Lower lobe of right lung (tissue), 2 donors: ENCODE measurements at regions not wholly inside any gene's neighbourhood (a gene's known extent, or its start where the extent isn't known, plus 50 kb on each side); places are given as distances from the start of the nearest gene placed in this dataset.

ENCODE experiments used
- ATAC-seq, 2 donors: fragments of 200-7000 bp; cut with Tn5 transposase; one replicate each; pipeline ENCODE4 v1.9.1; 2020 to 2022; ENCODE audit warnings: mild to moderate bottlenecking in 2 of 2, moderate library complexity in 2 of 2
- DNase-seq: peaks from one replicate; pipeline ENCODE4 v3.0.0-alpha.2; 2020
- H3K27ac ChIP-seq: fragments of 200-600 bp; one replicate; pipeline ENCODE4 v1.8.0; 2022
- H3K27me3 ChIP-seq: fragments of 200-600 bp; one replicate; pipeline ENCODE4 v1.8.0; 2022; ENCODE audit warnings: low read depth
- H3K36me3 ChIP-seq: fragments of 200-600 bp; one replicate; pipeline ENCODE4 v1.8.0; 2022; ENCODE audit warnings: mild to moderate bottlenecking
- H3K4me1 ChIP-seq: fragments of 200-600 bp; one replicate; pipeline ENCODE4 v1.8.0; 2022
- H3K4me3 ChIP-seq: fragments of 200-600 bp; one replicate; pipeline ENCODE4 v1.8.0; 2022; ENCODE audit warnings: mild to moderate bottlenecking
- H3K9me3 ChIP-seq: fragments of 200-600 bp; one replicate; pipeline ENCODE4 v1.8.0; 2022
- intact Hi-C: fragments of 100-400 bp; cut with DNase I; formaldehyde crosslinking; loops from one replicate; pipeline ENCODE4 v1.11.0; 2022
- TF ChIP-seq, protein P1 (sequence below): fragments of 200-600 bp; IDR thresholded peaks from one replicate; pipeline ENCODE4 v1.8.0; 2022; ENCODE audit warnings: antibody characterized with exemption, mild to moderate bottlenecking
- donor health status: DM: no; HTN: yes; CAD: no; lungs with severe emphysema.

- intact Hi-C loops = no loop called here
- DNase-seq (no peak), ATAC-seq (no peak)
- no peaks in the 10 kb centered on the region for H3K4me1 ChIP-seq
- H3K27me3 ChIP-seq = no peaks in the 10 kb centered on the region
- no peaks in the 10 kb centered on the region for H3K36me3 ChIP-seq
- TF ChIP-seq, protein P1, sequence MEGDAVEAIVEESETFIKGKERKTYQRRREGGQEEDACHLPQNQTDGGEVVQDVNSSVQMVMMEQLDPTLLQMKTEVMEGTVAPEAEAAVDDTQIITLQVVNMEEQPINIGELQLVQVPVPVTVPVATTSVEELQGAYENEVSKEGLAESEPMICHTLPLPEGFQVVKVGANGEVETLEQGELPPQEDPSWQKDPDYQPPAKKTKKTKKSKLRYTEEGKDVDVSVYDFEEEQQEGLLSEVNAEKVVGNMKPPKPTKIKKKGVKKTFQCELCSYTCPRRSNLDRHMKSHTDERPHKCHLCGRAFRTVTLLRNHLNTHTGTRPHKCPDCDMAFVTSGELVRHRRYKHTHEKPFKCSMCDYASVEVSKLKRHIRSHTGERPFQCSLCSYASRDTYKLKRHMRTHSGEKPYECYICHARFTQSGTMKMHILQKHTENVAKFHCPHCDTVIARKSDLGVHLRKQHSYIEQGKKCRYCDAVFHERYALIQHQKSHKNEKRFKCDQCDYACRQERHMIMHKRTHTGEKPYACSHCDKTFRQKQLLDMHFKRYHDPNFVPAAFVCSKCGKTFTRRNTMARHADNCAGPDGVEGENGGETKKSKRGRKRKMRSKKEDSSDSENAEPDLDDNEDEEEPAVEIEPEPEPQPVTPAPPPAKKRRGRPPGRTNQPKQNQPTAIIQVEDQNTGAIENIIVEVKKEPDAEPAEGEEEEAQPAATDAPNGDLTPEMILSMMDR = no peak
- no peak overlapping the region for H3K4me3 ChIP-seq
- H3K9me3 ChIP-seq = no peaks in the 10 kb centered on the region
- H3K27ac ChIP-seq = no peak overlapping the region
These were observed 401.5 kb upstream of the DIPK2B start for GRCh38 chrX:45602151-45602550.

DNA sequence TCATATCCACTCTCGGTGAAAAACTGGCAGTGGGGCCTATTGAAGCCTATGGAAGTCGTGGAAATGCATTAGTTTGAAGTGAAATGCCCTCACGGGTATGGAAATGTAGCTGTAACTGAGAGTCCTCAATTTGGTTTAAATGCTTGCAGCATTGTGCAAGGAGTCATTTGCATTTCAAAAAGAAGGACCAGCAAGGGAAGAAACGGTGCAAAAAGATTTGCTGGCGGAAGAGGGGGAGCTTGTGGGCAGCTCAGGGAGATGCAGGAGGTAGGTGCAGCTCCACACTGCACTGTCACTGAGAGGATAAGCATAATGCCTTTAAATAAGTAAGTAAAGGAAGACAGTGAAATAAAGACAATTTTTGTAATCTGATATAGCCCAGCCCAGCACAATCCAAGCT, 400.4 kb upstream of the DIPK2B start:
- intact Hi-C loops = no loop called here
- no peaks in the 10 kb centered on the region for H3K36me3 ChIP-seq
- no peaks in the 10 kb centered on the region for H3K27me3 ChIP-seq
- H3K4me1 ChIP-seq = no peaks in the 10 kb centered on the region
- no peaks in the 10 kb centered on the region for H3K9me3 ChIP-seq
- no peak overlapping the region for H3K4me3 ChIP-seq
- H3K27ac ChIP-seq = no peak overlapping the region
- no peak for ATAC-seq
- no peak for DNase-seq
- TF ChIP-seq, protein P1 = no peak

- intact Hi-C loops = no loop called here
- no peaks in the 10 kb centered on the region for H3K9me3 ChIP-seq
- no peaks in the 10 kb centered on the region for H3K27me3 ChIP-seq
- no peak overlapping the region for H3K27ac ChIP-seq
- ATAC-seq (no peak), DNase-seq (no peak)
- TF ChIP-seq, protein P1 = no peak
- H3K36me3 ChIP-seq = no peaks in the 10 kb centered on the region
- no peaks in the 10 kb centered on the region for H3K4me1 ChIP-seq
- H3K4me3 ChIP-seq = no peak overlapping the region
These were observed 398.2 kb upstream of the DIPK2B start for GRCh38 chrX:45598861-45599260.

- Histone ChIP-seq H3K36me3 (no peaks in the 10 kb centered on the region), H3K27me3 (no peaks in the 10 kb centered on the region), H3K9me3 (no peaks in the 10 kb centered on the region), H3K4me3 (no peak overlapping the region), H3K4me1 (no peaks in the 10 kb centered on the region), H3K27ac (no peak overlapping the region)
- no peak for ATAC-seq
- intact Hi-C loops = no loop called here
- TF ChIP-seq, protein P1 = no peak
- DNase-seq = no peak
These were observed 395.6 kb upstream of the DIPK2B start for GRCh38 chrX:45596188-45596808.

GRCh38 chrX:45592101-45592500, 391.4 kb upstream of the DIPK2B start:
- Histone ChIP-seq H3K27me3 (no peaks in the 10 kb centered on the region), H3K4me1 (no peaks in the 10 kb centered on the region), H3K4me3 (no peak overlapping the region), H3K9me3 (no peaks in the 10 kb centered on the region), H3K36me3 (no peaks in the 10 kb centered on the region), H3K27ac (no peak overlapping the region)
- DNase-seq (no peak), ATAC-seq (no peak)
- intact Hi-C loops = no loop called here
- TF ChIP-seq, protein P1 = no peak
